K562 (cell line): ENCODE measurements at regions not wholly inside any gene's neighbourhood (a gene's known extent, or its start where the extent isn't known, plus 50 kb on each side); places are given as distances from the start of the nearest gene placed in this dataset.

Source experiments
- ATAC-seq: fragments of 200-7000 bp; cut with Tn5 transposase; 3 replicates; pipeline ENCODE4 v1.9.1; 2020; ENCODE audit warnings: moderate library complexity
- BruUV-seq: library from RNA; stranded (reverse); fragments of 400-500 nt; replicated peaks from 2 replicates; lab custom pipeline; 2021; lab: Mats Ljungman, UMichigan
- CTCF ChIA-PET: fragments of 300-600 bp; formaldehyde crosslinking; extraction: SDS; loops from one replicate; lab custom pipeline; 2021; ENCODE audit warnings: low intra/inter-chr PET ratio; lab: Yijun Ruan, JAX
- POLR2A ChIA-PET: fragments of 300-600, 350-650 bp; sonication (Branson Sonifier 250); formaldehyde crosslinking; extraction: SDS; loops from one replicate; lab custom pipeline; 2021; ENCODE audit warnings: antibody characterized with exemption, inconsistent platforms; lab: Yijun Ruan, JAX
- DNase-seq, 4 experiments: peaks; one replicate each; pipeline versions ENCODE4 v3.0.0 to v3.0.0-alpha.2; 2011 to 2018; ENCODE audit warnings: low spot score in 3 of 4, mixed read lengths in 3 of 4; ENCODE audit errors: extremely low read depth in 1 of 4
- FAIRE-seq: peaks from 2 replicates; lab custom pipeline; 2011; peaks lifted over from hg19 to GRCh38; lab: Jason Lieb, UNC
- H2AFZ ChIP-seq: 2 replicates; pipeline ENCODE4 v1.6.0; 2011; ENCODE audit warnings: low read depth, low read length, control low read depth, inconsistent platforms
- H3K27ac ChIP-seq: fragments of 200-600 bp; 3 replicates; pipeline ENCODE4 v1.8.0; 2011; ENCODE audit warnings: low read depth, mild to moderate bottlenecking, control low read depth, inconsistent platforms, low read length, moderate library complexity, mixed read lengths; ENCODE audit errors: extremely low read depth
- H3K27me3 ChIP-seq, 2 experiments: fragments of 300-600 bp in 1 of 2; 2 replicates in 1 of 2; 3 replicates in 1 of 2; pipeline versions ENCODE4 v1.6.0 to v1.8.0; 2011; ENCODE audit warnings: inconsistent platforms in 2 of 2, low read length in 2 of 2, mild to moderate bottlenecking in 1 of 2, mixed read lengths in 1 of 2, moderate library complexity in 1 of 2; ENCODE audit not compliant: control insufficient read depth in 2 of 2, insufficient read depth in 2 of 2
- H3K36me3 ChIP-seq: fragments of 300-600 bp; 3 replicates; pipeline ENCODE4 v1.8.0; 2011; ENCODE audit warnings: mild to moderate bottlenecking, low read length, inconsistent platforms; ENCODE audit not compliant: control insufficient read depth, insufficient read depth
- H3K4me1 ChIP-seq, 2 experiments: fragments of 200-600 bp in 1 of 2; replicated peaks in 1 of 2; 2 replicates in 1 of 2; 3 replicates in 1 of 2; pipeline versions ENCODE4 v1.5.1 to v1.8.0; 2011; ENCODE audit warnings: inconsistent platforms in 2 of 2, low read length in 2 of 2, mild to moderate bottlenecking in 1 of 2, mixed read lengths in 1 of 2, moderate library complexity in 1 of 2; ENCODE audit not compliant: control insufficient read depth in 2 of 2, insufficient read depth in 2 of 2
- H3K4me2 ChIP-seq: 2 replicates; pipeline ENCODE4 v1.6.1; 2011; ENCODE audit warnings: low read length, control low read depth, inconsistent platforms, mixed read lengths; ENCODE audit not compliant: insufficient read depth
- H3K4me3 ChIP-seq: fragments of 200-600 bp; sonication (generic), shearing (Covaris generic); 2 replicates; pipeline ENCODE4 v1.5.1; 2016; ENCODE audit warnings: control low read depth, inconsistent platforms
- H3K79me2 ChIP-seq: fragments of 200-600 bp; 3 replicates; pipeline ENCODE4 v1.8.0; 2011; ENCODE audit warnings: low read length, inconsistent platforms; ENCODE audit not compliant: control insufficient read depth, insufficient read depth
- H3K9ac ChIP-seq, 2 experiments: 2 replicates each; pipeline versions ENCODE4 v1.6.0 to v1.6.1; 2011; ENCODE audit warnings: low read depth in 2 of 2, low read length in 2 of 2, control low read depth in 1 of 2, inconsistent platforms in 1 of 2, mild to moderate bottlenecking in 1 of 2, mixed read lengths in 1 of 2; ENCODE audit not compliant: insufficient read depth in 1 of 2
- H3K9me1 ChIP-seq: one replicate; pipeline ENCODE4 v1.6.0; 2011; ENCODE audit warnings: inconsistent platforms, mild to moderate bottlenecking, low read length, moderate library complexity; ENCODE audit not compliant: control insufficient read depth, insufficient read depth
- H3K9me3 ChIP-seq: replicated peaks from 2 replicates; pipeline ENCODE4 v1.5.1; 2011; ENCODE audit warnings: low read depth, low read length, inconsistent platforms; ENCODE audit not compliant: control insufficient read depth, insufficient read depth
- H4K20me1 ChIP-seq: replicated peaks from 2 replicates; pipeline ENCODE4 v1.6.1; 2011; ENCODE audit warnings: low read length, inconsistent platforms, mixed read lengths; ENCODE audit not compliant: control insufficient read depth, insufficient read depth
- AFF4 ChIP-seq: sonication (generic); formaldehyde crosslinking; IDR thresholded peaks from 2 replicates; pipeline ENCODE4 v1.8.0; 2023; ENCODE audit warnings: mild to moderate bottlenecking, missing genetic modification reagents
- CTBP1 ChIP-seq: fragments of 450-650 bp; IDR thresholded peaks from 2 replicates; pipeline ENCODE4 v1.6.1; 2016; ENCODE audit warnings: borderline replicate concordance
- ETV5 ChIP-seq: sonication (generic); formaldehyde crosslinking; IDR thresholded peaks from 2 replicates; pipeline ENCODE4 v1.4.0; 2020; ENCODE audit warnings: low read depth, mild to moderate bottlenecking, missing genetic modification reagents
- EZH2 ChIP-seq: IDR thresholded peaks from 2 replicates; pipeline ENCODE4 v1.6.1; 2012; ENCODE audit warnings: low read depth, mild to moderate bottlenecking, inconsistent platforms, low read length, borderline replicate concordance
- MEIS2 ChIP-seq: fragments of 450-650 bp; IDR thresholded peaks from 2 replicates; pipeline ENCODE4 v1.6.1; 2014; ENCODE audit warnings: mild to moderate bottlenecking; ENCODE audit not compliant: partially characterized antibody
- PBX2 ChIP-seq, 2 experiments: IDR thresholded peaks in 1 of 2; conservative IDR thresholded peaks in 1 of 2; 2 replicates each; pipeline ENCODE4 v1.6.1; 2016; ENCODE audit warnings: low read depth in 2 of 2, mild to moderate bottlenecking in 1 of 2, missing compliant biosample characterization in 1 of 2, missing genetic modification characterization in 1 of 2, moderate library complexity in 1 of 2
- RFX1 ChIP-seq: fragments of 450-650 bp; IDR thresholded peaks from 2 replicates; pipeline ENCODE4 v1.6.1; 2016; ENCODE audit warnings: mild to moderate bottlenecking, moderate library complexity
- THRA ChIP-seq: fragments of 450-650 bp; IDR thresholded peaks from 2 replicates; pipeline ENCODE4 v1.6.1; 2017; ENCODE audit warnings: mild to moderate bottlenecking, moderate library complexity
- WGBS: fragments of 100-300 bp; shearing (Covaris generic); methylation state at CpG from one replicate; pipeline ENCODE4 v1.1.6; 2016; ENCODE audit warnings: low coverage, mixed read lengths; ENCODE audit not compliant: insufficient coverage; ENCODE audit errors: missing lambda C conversion rate; 5-methylcytosine and 5-hydroxymethylcytosine counted together
- in situ Hi-C: fragments of 300-500 bp; cut with MboI; formaldehyde crosslinking; loops from 4 replicates; pipeline ENCODE4 v1.15.0; 2018; ENCODE audit warnings: inconsistent platforms, mixed read lengths
- intact Hi-C: fragments of 100-400 bp; cut with micrococcal nuclease; formaldehyde crosslinking; loops from 2 replicates; pipeline ENCODE4 v1.14.2; 2022

GRCh38 chr1:22350171-22350923 is 101.3 kb upstream of the ZBTB40 start (continued):
- TF ChIP-seq RFX1: no peak
- TF ChIP-seq THRA: no peak
- TF ChIP-seq CTBP1: no peak

- H3K4me1 ChIP-seq: no peaks in the 10 kb centered on the region
- FAIRE-seq: no peak
- 8% methylated on average over 25 of the region's 28 CpGs for WGBS
- H3K9me1 ChIP-seq: no peaks in the 10 kb centered on the region
- no peak overlapping the region for H3K9ac ChIP-seq
- POLR2A ChIA-PET: interaction anchor here (0.9 to 2.2 kb wide), 2 partner anchors 10 to 11 kb away, joined by 3 to 18 read pairs; no protein-coding TSS in a partner anchor
- H3K9me3 ChIP-seq: no peaks in the 10 kb centered on the region; the same call in 1 of the 2 replicates
- CTCF ChIA-PET: no interaction called here
- BruUV-seq: no TSS peak
- no peak overlapping the region for H3K27ac ChIP-seq
- in situ Hi-C loops: no loop called here
- ATAC-seq: no peak
- no peak for DNase-seq
- peaks cover 16% of the 10 kb centered on the region for H4K20me1 ChIP-seq
- H3K4me2 ChIP-seq: no peak overlapping the region
- intact Hi-C loops: no loop called here
- H2AFZ ChIP-seq: no peak overlapping the region
- H3K27me3 ChIP-seq: peaks cover 52 to 57% of the 10 kb centered on the region in 2 experiments
- no peaks in the 10 kb centered on the region for H3K79me2 ChIP-seq
- H3K36me3 ChIP-seq: no peaks in the 10 kb centered on the region
- H3K4me3 ChIP-seq: no peak overlapping the region
- TF ChIP-seq EZH2 (0 out of 2 replicates have a peak, but pooled peaks have one; percentile 67), ETV5 (CRISPR knock-in tag) (no peak), AFF4 (CRISPR knock-in tag) (no peak), MEIS2 (peak; percentile 53), PBX2 (CRISPR knock-in tag; IDR thresholded peaks at IDR 0.05; ENCODE audit: low read depth) (no peak), PBX2 (tag; conservative IDR thresholded peaks at IDR 0.05; ENCODE audit: low read depth) (0 out of 2 replicates have a peak, but pooled peaks have one; percentile 34)
Observed at GRCh38 chr1:22350924-22351767, 100.5 kb upstream of the ZBTB40 start.
